ENCODE measurements at regions not wholly inside any gene's neighbourhood (a gene's known extent, or its start where the extent isn't known, plus 50 kb on each side); places are given as distances from the start of the nearest gene placed in this dataset.

DNA sequence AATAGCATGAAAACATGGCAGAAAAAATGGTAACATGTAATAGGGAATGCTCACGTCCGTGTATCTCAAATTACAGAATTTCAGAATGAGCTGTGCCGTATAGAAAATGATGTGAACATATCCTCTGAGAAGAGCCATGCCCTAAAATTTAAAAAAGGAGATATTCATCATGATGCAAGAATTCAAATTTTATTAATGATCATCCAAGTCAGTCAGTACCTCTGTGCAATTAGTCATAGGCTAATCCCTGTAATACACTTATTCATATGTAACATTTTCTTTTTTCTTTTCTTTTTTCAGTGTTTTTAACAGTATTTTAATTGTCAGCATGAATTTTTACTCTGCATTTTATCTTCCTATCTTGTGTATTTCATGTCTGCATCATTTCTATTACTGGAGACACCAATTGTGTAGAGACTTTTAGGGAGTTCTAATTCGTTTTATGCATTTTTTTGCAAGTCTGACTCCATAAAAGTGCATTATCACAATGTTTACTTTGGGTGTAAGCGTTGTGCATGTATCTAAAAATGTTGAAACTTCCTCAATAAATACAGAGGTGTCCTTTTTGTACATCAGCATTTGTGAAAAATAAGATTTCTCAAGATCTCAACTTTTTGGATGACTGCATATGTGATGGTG, 1103.7 kb upstream of the CELF2 start:
- H3K18ac ChIP-seq (ENCODE audit: low read depth, low read length), result no peak overlapping the region
- no peak overlapping the region for H2AFZ ChIP-seq (replicated peaks; ENCODE audit: low read length, poor library complexity)
- no peak overlapping the region for H3K56ac ChIP-seq (ENCODE audit: extremely low read depth, insufficient read depth, low read length)
- H3K4me2 ChIP-seq (ENCODE audit: low read depth, low read length), result no peak overlapping the region
- H3K4me1 ChIP-seq (ENCODE audit: control insufficient read depth, insufficient read depth, low read length), result no peaks in the 10 kb centered on the region
- no peak overlapping the region for H3K9ac ChIP-seq (ENCODE audit: low read depth, low read length)
- H3K9me3 ChIP-seq (ENCODE audit: control insufficient read depth, insufficient read depth, low read length), result no peaks in the 10 kb centered on the region
- no peak overlapping the region for H2BK20ac ChIP-seq (ENCODE audit: low read depth, low read length)
- H4K20me1 ChIP-seq (ENCODE audit: insufficient read depth, low read length), result no peaks in the 10 kb centered on the region
- no peak overlapping the region for H3K14ac ChIP-seq (replicated peaks; ENCODE audit: low read depth, low read length)
- no peak overlapping the region for H3K4ac ChIP-seq (ENCODE audit: low read depth, low read length)
- H2AK5ac ChIP-seq (ENCODE audit: low read depth, low read length), result no peak overlapping the region
- no CpG with 5 or more reads among the region's 5 CpGs for WGBS, 2 experiments (ENCODE audit: extremely low coverage in 2 of 2, insufficient read length in 1 of 2)
- ATAC-seq (ENCODE audit: low read depth), result no peak
- H4K91ac ChIP-seq (ENCODE audit: insufficient read depth, low read depth, low read length), result no peak overlapping the region
- no peak overlapping the region for H2BK15ac ChIP-seq (ENCODE audit: low read depth, low read length)
- H3K27ac ChIP-seq (ENCODE audit: insufficient read depth, low read length), result no peak overlapping the region
- H2BK5ac ChIP-seq (ENCODE audit: low read depth, low read length, poor library complexity, severe bottlenecking), result no peak overlapping the region
- H4K8ac ChIP-seq (ENCODE audit: low read depth in 2 of 2, low read length in 2 of 2), result no peak overlapping the region
- no peak overlapping the region for H3K23ac ChIP-seq (ENCODE audit: low read depth, low read length)
- intact Hi-C loops (cut with micrococcal nuclease) (no loop called here), in situ Hi-C loops (cut with MboI; ENCODE audit: low sequenced_read_pairs) (no loop called here), dilution Hi-C loops (cut with HindIII; ENCODE audit: low sequenced_read_pairs, unreplicated experiment) (no loop called here)
- no peaks in the 10 kb centered on the region for H3K36me3 ChIP-seq (ENCODE audit: control insufficient read depth, insufficient read depth, low read length)
- no peak overlapping the region for H2BK120ac ChIP-seq (ENCODE audit: low read depth, low read length)
- no peak overlapping the region for H4K5ac ChIP-seq (ENCODE audit: low read depth, low read length)
- no TSS peak for BruUV-seq (replicated peaks)
- H2AK9ac ChIP-seq (replicated peaks; ENCODE audit: low read depth, low read length, poor library complexity), result no peak overlapping the region
- CTCF ChIA-PET, result no interaction called here
- no peak for DNase-seq
- H3K9me1 ChIP-seq (ENCODE audit: insufficient read depth, low read length), result no peaks in the 10 kb centered on the region
- POLR2A ChIA-PET (ENCODE audit: unreplicated experiment), result no interaction called here
- no peak overlapping the region for H3K4me3 ChIP-seq (ENCODE audit: insufficient read depth, low read depth, low read length)
- no peaks in the 10 kb centered on the region for H3K27me3 ChIP-seq (ENCODE audit: control insufficient read depth, insufficient read depth, low read length)
- no peaks in the 10 kb centered on the region for H3K79me1 ChIP-seq (ENCODE audit: low read depth in 1 of 2, low read length in 2 of 2)
- TF ChIP-seq, protein P1, sequence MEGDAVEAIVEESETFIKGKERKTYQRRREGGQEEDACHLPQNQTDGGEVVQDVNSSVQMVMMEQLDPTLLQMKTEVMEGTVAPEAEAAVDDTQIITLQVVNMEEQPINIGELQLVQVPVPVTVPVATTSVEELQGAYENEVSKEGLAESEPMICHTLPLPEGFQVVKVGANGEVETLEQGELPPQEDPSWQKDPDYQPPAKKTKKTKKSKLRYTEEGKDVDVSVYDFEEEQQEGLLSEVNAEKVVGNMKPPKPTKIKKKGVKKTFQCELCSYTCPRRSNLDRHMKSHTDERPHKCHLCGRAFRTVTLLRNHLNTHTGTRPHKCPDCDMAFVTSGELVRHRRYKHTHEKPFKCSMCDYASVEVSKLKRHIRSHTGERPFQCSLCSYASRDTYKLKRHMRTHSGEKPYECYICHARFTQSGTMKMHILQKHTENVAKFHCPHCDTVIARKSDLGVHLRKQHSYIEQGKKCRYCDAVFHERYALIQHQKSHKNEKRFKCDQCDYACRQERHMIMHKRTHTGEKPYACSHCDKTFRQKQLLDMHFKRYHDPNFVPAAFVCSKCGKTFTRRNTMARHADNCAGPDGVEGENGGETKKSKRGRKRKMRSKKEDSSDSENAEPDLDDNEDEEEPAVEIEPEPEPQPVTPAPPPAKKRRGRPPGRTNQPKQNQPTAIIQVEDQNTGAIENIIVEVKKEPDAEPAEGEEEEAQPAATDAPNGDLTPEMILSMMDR (conservative IDR thresholded peaks at IDR 0.05; ENCODE audit: low read depth, low read length), result no peak
- TF ChIP-seq NFE2L2 (IDR thresholded peaks at IDR 0.05; ENCODE audit: low read depth, low read length) (no peak), MXI1 (IDR thresholded peaks at IDR 0.05; ENCODE audit: borderline replicate concordance, low read depth, low read length) (no peak), CEBPB (IDR thresholded peaks at IDR 0.05; ENCODE audit: low read depth, low read length) (no peak), FOS (IDR thresholded peaks at IDR 0.05; ENCODE audit: low read depth, low read length) (no peak), CHD1 (IDR thresholded peaks at IDR 0.05; ENCODE audit: low read depth, low read length) (no peak)
- TF ChIP-seq, protein P2, sequence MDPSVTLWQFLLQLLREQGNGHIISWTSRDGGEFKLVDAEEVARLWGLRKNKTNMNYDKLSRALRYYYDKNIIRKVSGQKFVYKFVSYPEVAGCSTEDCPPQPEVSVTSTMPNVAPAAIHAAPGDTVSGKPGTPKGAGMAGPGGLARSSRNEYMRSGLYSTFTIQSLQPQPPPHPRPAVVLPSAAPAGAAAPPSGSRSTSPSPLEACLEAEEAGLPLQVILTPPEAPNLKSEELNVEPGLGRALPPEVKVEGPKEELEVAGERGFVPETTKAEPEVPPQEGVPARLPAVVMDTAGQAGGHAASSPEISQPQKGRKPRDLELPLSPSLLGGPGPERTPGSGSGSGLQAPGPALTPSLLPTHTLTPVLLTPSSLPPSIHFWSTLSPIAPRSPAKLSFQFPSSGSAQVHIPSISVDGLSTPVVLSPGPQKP (IDR thresholded peaks at IDR 0.05; ENCODE audit: borderline replicate concordance, low read depth, low read length), result no peak
- TF ChIP-seq, protein P3, sequence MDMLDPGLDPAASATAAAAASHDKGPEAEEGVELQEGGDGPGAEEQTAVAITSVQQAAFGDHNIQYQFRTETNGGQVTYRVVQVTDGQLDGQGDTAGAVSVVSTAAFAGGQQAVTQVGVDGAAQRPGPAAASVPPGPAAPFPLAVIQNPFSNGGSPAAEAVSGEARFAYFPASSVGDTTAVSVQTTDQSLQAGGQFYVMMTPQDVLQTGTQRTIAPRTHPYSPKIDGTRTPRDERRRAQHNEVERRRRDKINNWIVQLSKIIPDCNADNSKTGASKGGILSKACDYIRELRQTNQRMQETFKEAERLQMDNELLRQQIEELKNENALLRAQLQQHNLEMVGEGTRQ (IDR thresholded peaks at IDR 0.05; ENCODE audit: low read depth, low read length), result no peak

All from IMR-90 (cell line).